Skin of body (tissue), 1 donor: ENCODE measurements at regions not wholly inside any gene's neighbourhood (a gene's known extent, or its start where the extent isn't known, plus 50 kb on each side); places are given as distances from the start of the nearest gene placed in this dataset.
"Not testable (repeated sequence)": the region's sequence is repeated elsewhere in the genome, so short reads cannot be mapped to it uniquely, and the experiment has no call there.

Source experiments
- DNase-seq: peaks from one replicate; lab custom pipeline; 2025; lab: John Stamatoyannopoulos, UW

DNA sequence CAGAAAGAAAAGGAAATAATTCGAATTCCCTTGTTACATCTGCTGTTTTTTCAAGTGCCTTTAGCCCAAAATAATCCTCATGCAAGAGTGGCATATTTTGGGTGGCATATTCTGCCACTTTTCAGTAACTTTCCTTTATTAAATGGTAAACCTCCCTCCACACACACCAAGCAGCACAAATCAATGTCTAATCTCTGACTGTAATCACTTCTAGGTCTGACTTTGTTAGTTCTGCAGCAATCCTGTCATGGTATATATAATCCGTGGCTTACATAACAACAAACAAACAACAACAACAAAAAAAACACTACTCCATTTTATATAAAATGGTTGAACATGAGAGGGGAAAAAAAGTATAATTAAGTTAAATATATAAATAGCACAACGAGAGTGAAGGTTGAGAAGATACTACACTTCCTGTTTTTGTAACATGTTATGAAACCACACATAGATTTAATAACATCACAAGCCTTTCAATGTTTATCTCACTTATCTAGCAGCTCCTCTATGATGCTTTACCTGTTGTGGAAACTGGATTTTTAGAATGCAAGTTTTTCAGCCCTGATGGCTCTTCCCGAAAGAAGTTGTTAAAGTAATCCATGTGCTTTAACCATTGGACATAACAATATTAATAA, 715.4 kb downstream of the GRXCR1 start:
- no peak for DNase-seq

- no peak for DNase-seq
These were observed 726.7 kb downstream of the GRXCR1 start for GRCh38 chr4:43619219-43619618.

GRCh38 chr4:43637893-43638292, 745.4 kb downstream of the GRXCR1 start:
- DNase-seq, result not testable (repeated sequence)

GRCh38 chr4:43651991-43652390, 759.5 kb downstream of the GRXCR1 start:
- DNase-seq, result no peak

GRCh38 chr4:43659547-43659946, 767.0 kb downstream of the GRXCR1 start:
- DNase-seq, result not testable (repeated sequence)

GRCh38 chr4:43672265-43672885, 776.2 kb downstream of the KCTD8 start:
- not testable (repeated sequence) for DNase-seq

DNA sequence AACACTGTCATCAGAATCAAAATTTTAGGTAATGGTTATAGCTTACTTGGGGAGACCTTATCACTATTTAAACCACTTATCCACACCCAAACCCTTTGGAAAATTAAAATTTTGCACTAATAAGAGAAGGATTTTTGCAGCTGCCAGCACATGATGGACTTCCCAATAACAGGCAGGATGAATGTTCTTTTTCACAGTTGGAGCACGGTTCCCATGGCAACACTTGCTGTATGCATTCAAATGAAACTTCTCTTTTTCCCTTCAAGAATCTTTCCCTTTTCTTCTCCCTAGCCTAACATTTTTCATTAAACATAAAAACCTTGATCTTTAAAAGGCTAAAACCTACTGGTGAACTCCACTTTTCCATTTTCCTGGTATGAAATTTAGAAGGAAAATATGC, 768.2 kb downstream of the KCTD8 start:
- no peak for DNase-seq

DNA sequence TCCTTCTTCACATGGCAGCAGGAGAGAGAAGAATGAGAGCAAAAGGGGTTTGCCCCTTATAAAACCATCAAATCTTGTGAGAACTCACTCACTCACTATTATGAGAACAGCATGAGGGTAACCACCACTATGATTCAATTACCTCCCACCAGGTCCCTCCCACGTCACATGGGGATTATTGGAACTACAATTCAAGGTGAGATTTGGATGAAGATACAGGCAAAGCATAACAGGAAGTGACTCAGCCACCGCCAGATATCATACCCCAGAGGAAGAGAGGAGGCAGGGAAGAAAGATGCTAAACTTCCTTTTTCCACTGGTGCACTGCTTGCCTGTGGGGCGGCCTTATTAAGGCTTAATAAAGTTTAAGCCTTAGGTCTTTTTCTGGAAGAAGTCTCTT, 766.1 kb downstream of the KCTD8 start:
- no peak for DNase-seq

- no peak for DNase-seq
These were observed 758.5 kb downstream of the KCTD8 start for GRCh38 chr4:43690116-43690515.

DNA sequence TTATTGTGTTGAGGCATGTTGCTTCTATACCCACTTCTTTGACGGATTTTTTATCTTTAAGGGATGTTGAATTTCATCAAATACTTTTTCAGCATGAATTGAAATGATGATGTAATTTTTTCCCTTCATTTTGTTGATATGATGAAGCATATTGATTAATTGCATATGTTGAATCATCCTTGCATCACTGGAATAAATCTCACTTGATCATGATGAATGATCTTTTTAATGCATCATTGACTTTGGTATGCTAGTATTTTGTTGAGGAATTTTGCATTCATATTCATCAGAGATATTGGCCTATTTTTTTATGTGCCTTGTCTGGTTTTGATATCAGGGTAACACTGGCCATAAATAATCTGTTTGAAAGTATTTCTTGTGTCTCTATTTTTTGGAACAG, 754.7 kb downstream of the KCTD8 start:
- DNase-seq, result no peak

DNA sequence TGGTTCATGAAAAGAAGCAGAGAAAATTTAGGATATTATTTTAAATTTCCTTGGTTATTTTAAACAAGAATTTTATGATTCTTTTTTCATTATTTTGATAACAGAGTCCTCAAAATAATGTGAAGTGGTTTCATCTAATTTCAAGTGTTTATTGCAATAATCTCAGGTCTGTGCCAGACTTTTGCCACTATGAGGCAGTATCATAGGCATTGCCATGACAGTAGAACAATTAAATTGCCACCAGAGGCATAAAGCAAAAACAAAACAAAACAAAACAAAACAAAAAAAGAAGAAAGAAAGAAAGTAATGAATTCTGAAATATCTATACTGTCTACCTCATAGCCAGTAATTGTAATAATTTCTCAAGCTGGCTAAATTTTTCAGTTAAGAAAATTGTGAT, 739.2 kb downstream of the KCTD8 start:
- no peak for DNase-seq

DNA sequence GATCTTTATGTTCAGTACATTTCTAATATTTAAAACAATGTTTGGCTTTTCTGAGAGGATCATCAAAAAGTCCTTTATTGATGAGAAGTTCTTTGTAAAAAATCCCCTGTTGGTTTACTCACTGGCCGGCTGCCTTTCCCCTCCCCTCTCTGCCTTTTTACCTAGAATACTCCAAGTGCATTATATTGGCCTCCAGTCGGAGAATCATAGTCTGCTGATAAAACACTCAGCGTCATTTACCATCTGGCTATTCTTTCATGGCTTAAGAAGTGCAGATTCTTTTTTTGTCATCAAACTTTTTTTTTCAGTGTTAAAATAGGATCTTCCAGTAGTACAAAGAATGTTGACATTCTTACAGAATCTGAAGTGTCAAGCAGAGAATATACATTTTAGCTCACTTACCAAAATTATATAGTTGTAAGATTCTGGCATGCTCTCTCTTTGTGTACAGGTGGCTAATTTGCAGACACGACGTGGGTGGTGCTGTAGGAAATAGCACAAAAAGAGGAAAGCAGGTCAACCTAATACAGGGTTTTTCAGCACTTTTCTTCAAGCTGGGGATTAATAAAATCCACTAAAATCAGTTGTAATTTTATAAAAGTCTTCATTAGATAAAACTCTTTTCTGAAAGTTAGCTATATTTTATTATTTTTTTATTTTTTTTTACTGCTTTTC, 731.8 kb downstream of the KCTD8 start:
- no peak for DNase-seq

GRCh38 chr4:43718369-43718768, 730.2 kb downstream of the KCTD8 start:
- DNase-seq, result no peak

- DNase-seq, result no peak
These were observed 715.7 kb downstream of the KCTD8 start for GRCh38 chr4:43732829-43733426.

DNA sequence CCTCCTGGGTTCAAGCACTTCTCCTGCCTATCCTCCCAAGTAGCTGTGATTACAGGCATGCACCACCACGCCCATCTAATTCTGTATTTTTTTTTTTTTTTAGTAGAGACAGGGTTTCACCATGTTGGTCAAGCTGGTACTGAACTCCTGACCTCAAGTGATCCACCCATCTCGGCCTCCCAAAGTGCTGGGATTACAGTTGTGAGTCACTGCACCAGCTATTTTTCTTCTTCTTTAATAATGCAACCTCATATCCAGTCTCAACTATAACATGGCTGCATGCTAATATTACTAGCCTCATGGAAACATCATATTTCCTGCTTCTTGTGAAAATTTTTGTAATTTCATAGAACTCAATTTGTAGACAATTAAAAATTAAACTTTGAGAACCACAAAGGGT, 706.5 kb downstream of the KCTD8 start:
- DNase-seq, result no peak

DNA sequence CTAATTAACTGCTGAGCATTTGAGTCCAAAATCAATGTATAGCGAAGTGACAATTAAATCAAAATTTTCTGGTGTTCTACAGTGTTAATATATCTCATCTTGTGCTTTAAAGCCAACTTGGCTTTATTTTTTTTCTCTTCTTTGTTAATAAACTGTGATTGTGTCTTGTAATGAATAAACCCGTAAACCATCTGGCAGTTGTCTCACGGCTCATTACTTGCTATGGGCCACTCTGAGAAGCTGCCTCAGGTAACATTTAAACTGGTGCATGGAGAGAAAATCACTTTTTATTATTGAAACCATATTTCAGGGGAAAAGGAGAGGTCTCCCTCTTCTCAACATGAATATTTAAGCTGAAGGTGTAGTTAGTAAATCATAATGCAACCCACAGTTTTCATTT, 694.0 kb downstream of the KCTD8 start:
- no peak for DNase-seq

GRCh38 chr4:43757147-43757546, 691.5 kb downstream of the KCTD8 start:
- no peak for DNase-seq

DNA sequence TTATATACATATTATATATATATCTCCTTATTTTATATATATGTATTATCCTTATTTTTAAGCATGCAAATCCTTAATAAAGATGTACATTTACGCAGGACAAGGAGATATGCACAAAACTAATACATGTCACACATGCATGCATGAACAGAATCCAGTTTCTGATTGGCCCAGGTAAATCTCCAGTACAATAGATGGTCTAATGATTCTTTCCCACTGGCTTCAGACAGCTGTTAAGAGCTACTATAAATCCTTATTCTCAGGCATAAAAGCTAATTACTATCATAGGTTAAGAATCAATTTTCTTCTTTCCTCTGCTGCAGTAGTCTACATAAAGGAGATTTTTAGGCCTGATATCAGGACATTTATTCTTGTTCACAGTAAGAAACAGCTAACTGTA, 689.8 kb downstream of the KCTD8 start:
- DNase-seq, result no peak

GRCh38 chr4:43763029-43763610, 685.5 kb downstream of the KCTD8 start:
- DNase-seq, result no peak

- DNase-seq, result no peak
These were observed 683.1 kb downstream of the KCTD8 start for GRCh38 chr4:43765514-43765913.

- DNase-seq, result no peak
These were observed 682.0 kb downstream of the KCTD8 start for GRCh38 chr4:43766648-43767047.

- DNase-seq, result no peak
These were observed 672.2 kb downstream of the KCTD8 start for GRCh38 chr4:43776371-43776770.
